Nephron progenitor cell (in vitro differentiated cells): ENCODE measurements at regions not wholly inside any gene's neighbourhood (a gene's known extent, or its start where the extent isn't known, plus 50 kb on each side); places are given as distances from the start of the nearest gene placed in this dataset.
"Not testable (repeated sequence)": the region's sequence is repeated elsewhere in the genome, so short reads cannot be mapped to it uniquely, and the experiment has no call there.

Source experiments
- DNase-seq: peaks from one replicate; pipeline ENCODE4 v3.0.0; 2021
- H3K27ac Mint-ChIP-seq: 2 replicates; pipeline ENCODE4 v1.8.0; 2021; ENCODE audit warnings: mild to moderate bottlenecking, moderate library complexity, mixed read lengths
- H3K27me3 Mint-ChIP-seq: 2 replicates; pipeline ENCODE4 v1.8.0; 2021; ENCODE audit warnings: mild to moderate bottlenecking, low read depth, mixed read lengths; ENCODE audit not compliant: poor library complexity
- H3K36me3 Mint-ChIP-seq: 2 replicates; pipeline ENCODE4 v1.8.0; 2021; ENCODE audit warnings: low read depth, mixed read lengths
- H3K4me1 Mint-ChIP-seq: 2 replicates; pipeline ENCODE4 v1.8.0; 2021; ENCODE audit warnings: mixed read lengths
- H3K4me3 Mint-ChIP-seq: 2 replicates; pipeline ENCODE4 v1.8.0; 2021; ENCODE audit warnings: mild to moderate bottlenecking, moderate library complexity, mixed read lengths
- H3K9me3 Mint-ChIP-seq: 2 replicates; pipeline ENCODE4 v1.8.0; 2021; ENCODE audit warnings: mild to moderate bottlenecking, moderate library complexity, mixed read lengths
- TF ChIP-seq, protein P1 (sequence below): fragments of 200-600 bp; sonication (generic); IDR thresholded peaks from 2 replicates; pipeline ENCODE4 v1.5.0; 2021; ENCODE audit warnings: antibody characterized with exemption

DNA sequence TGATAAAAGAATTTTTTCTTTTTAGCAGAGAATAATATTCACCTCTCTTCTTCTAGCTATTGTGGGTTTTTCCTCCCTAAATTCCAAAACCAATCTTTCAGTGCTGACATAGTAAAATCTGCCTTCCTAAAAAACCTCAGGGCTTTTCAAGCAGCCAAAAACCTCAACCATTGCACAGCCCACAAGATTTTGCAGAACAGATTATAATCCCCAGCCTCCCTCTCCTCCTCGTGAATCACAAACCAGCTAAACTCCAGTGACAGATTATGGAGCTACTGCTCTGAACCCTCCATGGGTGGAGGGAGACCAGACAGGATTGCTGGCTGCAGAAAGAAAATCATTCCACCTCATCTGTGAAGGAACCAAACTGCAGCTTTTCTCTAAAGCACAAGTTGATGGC is 341.6 kb downstream of the SOX9 start:
- Mint-ChIP-seq H3K36me3 (peaks cover 6% of the 10 kb centered on the region), H3K4me1 (peaks cover 21% of the 10 kb centered on the region), H3K27ac (no peak overlapping the region), H3K27me3 (peaks cover 39% of the 10 kb centered on the region), H3K4me3 (no peak overlapping the region), H3K9me3 (peaks cover 32% of the 10 kb centered on the region)
- no peak for DNase-seq
- TF ChIP-seq, protein P1, sequence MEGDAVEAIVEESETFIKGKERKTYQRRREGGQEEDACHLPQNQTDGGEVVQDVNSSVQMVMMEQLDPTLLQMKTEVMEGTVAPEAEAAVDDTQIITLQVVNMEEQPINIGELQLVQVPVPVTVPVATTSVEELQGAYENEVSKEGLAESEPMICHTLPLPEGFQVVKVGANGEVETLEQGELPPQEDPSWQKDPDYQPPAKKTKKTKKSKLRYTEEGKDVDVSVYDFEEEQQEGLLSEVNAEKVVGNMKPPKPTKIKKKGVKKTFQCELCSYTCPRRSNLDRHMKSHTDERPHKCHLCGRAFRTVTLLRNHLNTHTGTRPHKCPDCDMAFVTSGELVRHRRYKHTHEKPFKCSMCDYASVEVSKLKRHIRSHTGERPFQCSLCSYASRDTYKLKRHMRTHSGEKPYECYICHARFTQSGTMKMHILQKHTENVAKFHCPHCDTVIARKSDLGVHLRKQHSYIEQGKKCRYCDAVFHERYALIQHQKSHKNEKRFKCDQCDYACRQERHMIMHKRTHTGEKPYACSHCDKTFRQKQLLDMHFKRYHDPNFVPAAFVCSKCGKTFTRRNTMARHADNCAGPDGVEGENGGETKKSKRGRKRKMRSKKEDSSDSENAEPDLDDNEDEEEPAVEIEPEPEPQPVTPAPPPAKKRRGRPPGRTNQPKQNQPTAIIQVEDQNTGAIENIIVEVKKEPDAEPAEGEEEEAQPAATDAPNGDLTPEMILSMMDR: no peak

DNA sequence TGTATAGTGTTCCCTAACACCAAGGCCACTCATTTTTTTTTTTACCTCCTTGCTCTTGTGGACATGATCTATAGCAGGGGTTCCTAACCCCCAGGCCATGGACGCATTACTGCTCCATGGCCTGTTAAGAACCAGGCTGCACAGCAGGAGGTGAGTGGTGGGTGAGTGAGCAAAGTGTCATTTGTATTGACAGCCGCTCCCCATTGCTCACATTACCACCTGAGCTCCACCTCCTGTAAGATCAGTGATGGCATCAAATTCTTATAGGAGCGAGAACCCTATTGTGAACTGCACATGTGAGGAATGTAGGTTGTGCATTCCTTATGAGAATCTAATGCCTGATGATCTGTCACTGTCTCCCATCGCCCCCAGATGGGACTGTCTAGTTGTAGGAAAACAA is 342.0 kb downstream of the SOX9 start:
- H3K9me3 Mint-ChIP-seq: peaks cover 32% of the 10 kb centered on the region
- peaks cover 6% of the 10 kb centered on the region for H3K36me3 Mint-ChIP-seq
- H3K27ac Mint-ChIP-seq: no peak overlapping the region
- H3K27me3 Mint-ChIP-seq: peaks cover 40% of the 10 kb centered on the region
- TF ChIP-seq, protein P1: no peak
- H3K4me1 Mint-ChIP-seq: peaks cover 21% of the 10 kb centered on the region
- no peak for DNase-seq
- H3K4me3 Mint-ChIP-seq: no peak overlapping the region

DNA sequence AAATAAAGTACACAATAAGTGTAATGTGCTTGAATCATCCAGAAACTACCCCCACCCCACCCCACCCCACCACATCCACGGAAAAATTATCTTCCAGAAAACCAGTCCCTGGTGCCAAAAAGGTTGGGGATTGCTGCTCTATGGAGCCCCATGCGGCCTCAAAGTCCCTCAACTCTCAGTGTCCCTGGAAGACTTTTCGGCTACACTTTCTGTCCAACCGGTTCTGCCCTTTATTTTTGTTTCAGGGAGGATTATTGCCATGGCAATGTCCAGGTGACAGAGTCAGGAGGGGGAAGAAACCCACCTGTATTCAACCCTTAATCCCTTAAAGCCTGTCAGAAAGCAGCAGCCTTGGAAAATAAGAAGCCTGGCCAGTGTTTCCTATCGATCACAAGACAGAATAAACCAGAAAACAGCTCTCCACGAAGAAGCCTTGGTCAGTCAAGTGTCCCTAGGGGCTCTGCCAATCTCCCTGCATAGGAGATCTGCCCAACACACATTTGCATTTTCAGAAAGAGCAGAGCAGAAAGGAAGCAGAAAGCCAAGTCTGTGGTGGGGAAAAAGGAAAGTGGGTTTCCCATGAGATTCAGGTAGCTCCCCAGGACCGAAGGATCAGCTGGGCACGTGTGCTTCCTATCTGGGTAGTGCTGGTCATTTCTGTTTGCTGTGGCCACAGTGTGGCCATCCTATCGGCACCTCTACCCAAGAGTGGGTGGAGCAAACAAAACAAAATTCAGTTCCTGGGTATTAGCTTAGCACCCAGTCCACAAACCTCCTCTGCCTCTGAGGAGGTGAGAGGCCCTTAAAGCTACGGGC is 342.7 kb downstream of the SOX9 start:
- Mint-ChIP-seq H3K9me3 (peaks cover 32% of the 10 kb centered on the region), H3K36me3 (peaks cover 6% of the 10 kb centered on the region), H3K27me3 (peaks cover 37% of the 10 kb centered on the region), H3K4me1 (peaks cover 21% of the 10 kb centered on the region), H3K4me3 (no peak overlapping the region), H3K27ac (no peak overlapping the region)
- TF ChIP-seq, protein P1: no peak
- no peak for DNase-seq

DNA sequence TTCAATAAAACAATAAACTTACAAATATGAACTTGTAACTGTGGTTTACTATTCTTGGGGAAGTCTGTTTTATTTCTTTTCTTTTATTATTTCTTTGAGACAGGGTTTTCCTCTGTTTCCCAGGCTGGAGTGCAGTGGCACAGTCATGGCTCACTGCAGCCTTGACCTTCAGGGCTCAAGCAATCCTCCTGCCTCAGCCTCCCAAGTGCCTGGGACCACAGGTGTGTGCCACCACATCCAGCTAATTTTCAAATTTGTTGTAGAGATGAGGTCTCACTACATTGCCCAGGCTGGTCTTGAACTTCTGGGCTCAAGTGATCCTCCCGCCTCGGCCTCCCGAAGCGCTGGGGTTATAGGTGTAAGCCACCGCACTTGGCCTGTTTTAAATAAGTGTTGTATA is 343.4 kb downstream of the SOX9 start:
- not testable (repeated sequence) for DNase-seq, H3K36me3 Mint-ChIP-seq, H3K27ac Mint-ChIP-seq, H3K4me3 Mint-ChIP-seq
- Mint-ChIP-seq H3K9me3 (peaks cover 32% of the 10 kb centered on the region), H3K4me1 (peaks cover 21% of the 10 kb centered on the region), H3K27me3 (peaks cover 31% of the 10 kb centered on the region)

DNA sequence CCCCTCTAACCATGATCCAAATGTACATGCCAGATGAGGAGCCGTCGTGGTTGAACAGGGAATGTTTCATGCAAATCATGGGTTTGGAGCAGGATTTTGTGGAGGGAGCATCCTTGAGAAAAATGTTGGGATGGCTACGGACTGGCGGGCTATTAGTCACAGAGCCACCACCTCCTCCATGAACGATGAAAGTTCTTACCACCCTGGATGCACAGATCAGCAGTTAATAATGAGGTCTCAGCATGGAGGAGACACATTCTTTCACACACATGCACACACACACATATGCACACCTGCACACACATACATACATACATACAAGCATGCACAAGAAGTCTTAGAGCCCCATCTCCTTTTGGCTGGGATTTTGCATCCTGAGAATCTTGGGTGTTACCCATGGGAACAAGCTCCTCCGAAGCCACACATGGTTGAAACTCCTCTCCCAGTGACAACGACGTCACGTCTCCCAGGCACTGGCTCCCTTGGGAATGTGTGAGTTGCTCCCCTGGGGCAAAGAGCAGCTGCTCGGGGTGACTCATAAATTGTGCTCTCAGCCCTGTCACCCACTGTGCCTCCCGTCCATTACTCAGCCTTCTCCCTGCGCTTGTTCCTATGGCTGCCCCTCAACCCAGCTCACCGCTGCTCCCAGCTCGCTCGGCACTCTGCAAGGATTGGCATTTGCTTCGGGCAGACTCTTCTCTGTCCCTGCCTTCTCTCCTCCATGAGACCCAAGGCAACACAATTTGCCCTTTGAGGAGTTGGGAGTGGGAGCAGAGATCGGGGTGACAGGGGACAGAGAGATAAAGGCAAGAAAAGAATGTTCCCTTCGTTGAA is 344.6 kb downstream of the SOX9 start:
- TF ChIP-seq, protein P1: no peak
- Mint-ChIP-seq H3K27ac (peak overlapping the region; percentile 14), H3K36me3 (peaks cover 6% of the 10 kb centered on the region), H3K4me3 (peak overlapping the region; percentile 23), H3K4me1 (peaks cover 21% of the 10 kb centered on the region), H3K27me3 (peaks cover 28% of the 10 kb centered on the region), H3K9me3 (peaks cover 32% of the 10 kb centered on the region)
- DNase-seq: peak; percentile 39

DNA sequence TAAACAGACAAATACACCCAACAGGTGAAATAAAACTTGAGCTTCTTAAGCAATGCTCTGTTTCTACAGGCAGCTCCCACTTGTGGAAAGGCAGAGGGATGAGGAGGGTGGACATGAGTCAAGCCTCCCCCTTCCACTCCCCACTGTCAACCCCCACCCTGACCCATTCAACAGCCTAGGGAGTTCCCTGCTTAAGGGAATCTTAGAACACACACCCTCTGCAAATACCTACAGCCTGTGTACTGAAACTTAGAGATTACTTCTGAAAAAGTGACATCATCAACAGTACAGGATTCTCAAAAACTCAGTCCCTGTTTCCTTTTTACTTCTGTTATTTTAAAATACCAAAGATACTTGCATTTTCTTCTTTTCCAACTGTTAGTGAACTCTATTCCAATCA is 345.4 kb downstream of the SOX9 start:
- DNase-seq: no peak
- peaks cover 32% of the 10 kb centered on the region for H3K9me3 Mint-ChIP-seq
- TF ChIP-seq, protein P1: no peak

More for the DNA sequence above, 345.4 kb downstream of the SOX9 start:
- H3K36me3 Mint-ChIP-seq: peaks cover 6% of the 10 kb centered on the region
- peaks cover 28% of the 10 kb centered on the region for H3K27me3 Mint-ChIP-seq
- peaks cover 25% of the 10 kb centered on the region for H3K4me1 Mint-ChIP-seq
- H3K27ac Mint-ChIP-seq: no peak overlapping the region
- H3K4me3 Mint-ChIP-seq: peak overlapping the region; percentile 28
